ENCODE measurements at regions not wholly inside any gene's neighbourhood (a gene's known extent, or its start where the extent isn't known, plus 50 kb on each side); places are given as distances from the start of the nearest gene placed in this dataset.

GRCh38 chr21:22890656-22891055 is 1892.4 kb downstream of the NCAM2 start:
- CTCF ChIA-PET, result no interaction called here
- TF ChIP-seq ZNF384 (IDR thresholded peaks at IDR 0.05) (no peak), L3MBTL2 (conservative IDR thresholded peaks at IDR 0.05) (no peak), ARNT (IDR thresholded peaks at IDR 0.05) (no peak), FOXK2 (IDR thresholded peaks at IDR 0.05) (no peak)
- DNase-seq (ENCODE audit: extremely low spot score), result no peak
- POLR2A ChIA-PET, result no interaction called here

- ChIA-PET POLR2A (no interaction called here), CTCF (interaction anchor here (0.6 kb wide), 1 partner anchor 227 kb away, joined by 3 read pairs; no protein-coding TSS in a partner anchor)
- DNase-seq (ENCODE audit: extremely low spot score), result no peak
- TF ChIP-seq FOXA1 (IDR thresholded peaks at IDR 0.05) (no peak), BHLHE40 (IDR thresholded peaks at IDR 0.05; ENCODE audit: borderline replicate concordance) (no peak), CTBP1 (IDR thresholded peaks at IDR 0.05; ENCODE audit: borderline replicate concordance) (no peak), NFRKB (IDR thresholded peaks at IDR 0.05) (no peak), L3MBTL2 (conservative IDR thresholded peaks at IDR 0.05) (no peak)
Measured at GRCh38 chr21:22892028-22892427, 1893.8 kb downstream of the NCAM2 start.

GRCh38 chr21:22892740-22893139 is 1894.5 kb downstream of the NCAM2 start:
- TF ChIP-seq PKNOX1 (IDR thresholded peaks at IDR 0.05), result no peak
- no peak for TF ChIP-seq SUZ12 (IDR thresholded peaks at IDR 0.05)
- TF ChIP-seq BHLHE40 (IDR thresholded peaks at IDR 0.05; ENCODE audit: borderline replicate concordance), result no peak
- no peak for TF ChIP-seq TARDBP (IDR thresholded peaks at IDR 0.05)
- no peak for TF ChIP-seq ELF4 (IDR thresholded peaks at IDR 0.05)
- TF ChIP-seq NFRKB (IDR thresholded peaks at IDR 0.05), result no peak
- no peak for TF ChIP-seq FOXM1 (IDR thresholded peaks at IDR 0.05; ENCODE audit: borderline replicate concordance)
- TF ChIP-seq L3MBTL2 (conservative IDR thresholded peaks at IDR 0.05), result no peak
- no peak for TF ChIP-seq SP1 (IDR thresholded peaks at IDR 0.05)
- no peak for TF ChIP-seq CTBP1 (IDR thresholded peaks at IDR 0.05; ENCODE audit: borderline replicate concordance)
- TF ChIP-seq LEF1 (IDR thresholded peaks at IDR 0.05; ENCODE audit: borderline replicate concordance), result no peak
- TF ChIP-seq FOXA1 (IDR thresholded peaks at IDR 0.05), result no peak
- no peak for TF ChIP-seq HDGF (IDR thresholded peaks at IDR 0.05; ENCODE audit: borderline replicate concordance)
- TF ChIP-seq ZNF384 (IDR thresholded peaks at IDR 0.05), result no peak
- TF ChIP-seq FOXK2 (IDR thresholded peaks at IDR 0.05), result no peak
- TF ChIP-seq ARNT (IDR thresholded peaks at IDR 0.05), result no peak
- CTCF ChIA-PET, result no interaction called here
- POLR2A ChIA-PET, result no interaction called here
- DNase-seq (ENCODE audit: extremely low spot score), result no peak

- ChIA-PET CTCF (interaction anchor here (0.7 kb wide), 1 partner anchor 1259 kb away, joined by 4 read pairs; no protein-coding TSS in a partner anchor), POLR2A (no interaction called here)
- no peak for TF ChIP-seq SP1 (IDR thresholded peaks at IDR 0.05)
- no peak for TF ChIP-seq LEF1 (IDR thresholded peaks at IDR 0.05; ENCODE audit: borderline replicate concordance)
- no peak for TF ChIP-seq TARDBP (IDR thresholded peaks at IDR 0.05)
- TF ChIP-seq PKNOX1 (IDR thresholded peaks at IDR 0.05), result no peak
- no peak for TF ChIP-seq BHLHE40 (IDR thresholded peaks at IDR 0.05; ENCODE audit: borderline replicate concordance)
- no peak for TF ChIP-seq HDGF (IDR thresholded peaks at IDR 0.05; ENCODE audit: borderline replicate concordance)
- TF ChIP-seq ARNT (IDR thresholded peaks at IDR 0.05), result no peak
- no peak for TF ChIP-seq FOXK2 (IDR thresholded peaks at IDR 0.05)
- no peak for TF ChIP-seq SUZ12 (IDR thresholded peaks at IDR 0.05)
- TF ChIP-seq FOXM1 (IDR thresholded peaks at IDR 0.05; ENCODE audit: borderline replicate concordance), result no peak
- TF ChIP-seq ELF4 (IDR thresholded peaks at IDR 0.05), result no peak
- no peak for TF ChIP-seq L3MBTL2 (conservative IDR thresholded peaks at IDR 0.05)
- DNase-seq (ENCODE audit: extremely low spot score), result no peak
Measured at GRCh38 chr21:22898051-22898665, 1899.9 kb downstream of the NCAM2 start.

GRCh38 chr21:22900490-22900889 is 1902.3 kb downstream of the NCAM2 start:
- TF ChIP-seq L3MBTL2 (conservative IDR thresholded peaks at IDR 0.05), result no peak
- TF ChIP-seq TARDBP (IDR thresholded peaks at IDR 0.05), result no peak
- TF ChIP-seq ARNT (IDR thresholded peaks at IDR 0.05), result no peak
- DNase-seq (ENCODE audit: extremely low spot score), result no peak
- POLR2A ChIA-PET, result no interaction called here

GRCh38 chr21:22903851-22904250 is 1905.6 kb downstream of the NCAM2 start:
- ChIA-PET POLR2A (no interaction called here), CTCF (no interaction called here)
- TF ChIP-seq ZNF384 (IDR thresholded peaks at IDR 0.05) (no peak), ELF4 (IDR thresholded peaks at IDR 0.05) (no peak), FOXA1 (IDR thresholded peaks at IDR 0.05) (no peak), HDGF (IDR thresholded peaks at IDR 0.05; ENCODE audit: borderline replicate concordance) (no peak), ARNT (IDR thresholded peaks at IDR 0.05) (no peak), PKNOX1 (IDR thresholded peaks at IDR 0.05) (no peak), BHLHE40 (IDR thresholded peaks at IDR 0.05; ENCODE audit: borderline replicate concordance) (no peak), L3MBTL2 (conservative IDR thresholded peaks at IDR 0.05) (no peak), LEF1 (IDR thresholded peaks at IDR 0.05; ENCODE audit: borderline replicate concordance) (no peak), SUZ12 (IDR thresholded peaks at IDR 0.05) (no peak), CTBP1 (IDR thresholded peaks at IDR 0.05; ENCODE audit: borderline replicate concordance) (no peak), SP1 (IDR thresholded peaks at IDR 0.05) (no peak), FOXM1 (IDR thresholded peaks at IDR 0.05; ENCODE audit: borderline replicate concordance) (no peak), TARDBP (IDR thresholded peaks at IDR 0.05) (no peak), FOXK2 (IDR thresholded peaks at IDR 0.05) (no peak), NFRKB (IDR thresholded peaks at IDR 0.05) (no peak)
- DNase-seq (ENCODE audit: extremely low spot score), result no peak

More at GRCh38 chr21:22900490-22900889, 1902.3 kb downstream of the NCAM2 start:
- CTCF ChIA-PET, result no interaction called here
